Coronary artery (tissue), 2 donors: ENCODE measurements at regions not wholly inside any gene's neighbourhood (a gene's known extent, or its start where the extent isn't known, plus 50 kb on each side); places are given as distances from the start of the nearest gene placed in this dataset.
"Not testable (repeated sequence)": the region's sequence is repeated elsewhere in the genome, so short reads cannot be mapped to it uniquely, and the experiment has no call there.

Source experiments
- DNase-seq: peaks from one replicate; pipeline ENCODE4 v3.0.0-alpha.2; 2017; ENCODE audit warnings: low spot score
- H3K27ac ChIP-seq, 2 donors: fragments of 200-600 bp; sonication (generic); one replicate each; pipeline ENCODE4 v1.5.1; 2016 to 2019
- H3K4me3 ChIP-seq: fragments of 200-600 bp; sonication (generic); 2 replicates; pipeline ENCODE4 v1.5.1; 2016; ENCODE audit warnings: mild to moderate bottlenecking, moderate library complexity
- TF ChIP-seq, protein P1 (sequence below): fragments of 200-600 bp; sonication (generic); IDR thresholded peaks from one replicate; pipeline ENCODE4 v1.5.1; 2019; ENCODE audit warnings: antibody characterized with exemption

DNA sequence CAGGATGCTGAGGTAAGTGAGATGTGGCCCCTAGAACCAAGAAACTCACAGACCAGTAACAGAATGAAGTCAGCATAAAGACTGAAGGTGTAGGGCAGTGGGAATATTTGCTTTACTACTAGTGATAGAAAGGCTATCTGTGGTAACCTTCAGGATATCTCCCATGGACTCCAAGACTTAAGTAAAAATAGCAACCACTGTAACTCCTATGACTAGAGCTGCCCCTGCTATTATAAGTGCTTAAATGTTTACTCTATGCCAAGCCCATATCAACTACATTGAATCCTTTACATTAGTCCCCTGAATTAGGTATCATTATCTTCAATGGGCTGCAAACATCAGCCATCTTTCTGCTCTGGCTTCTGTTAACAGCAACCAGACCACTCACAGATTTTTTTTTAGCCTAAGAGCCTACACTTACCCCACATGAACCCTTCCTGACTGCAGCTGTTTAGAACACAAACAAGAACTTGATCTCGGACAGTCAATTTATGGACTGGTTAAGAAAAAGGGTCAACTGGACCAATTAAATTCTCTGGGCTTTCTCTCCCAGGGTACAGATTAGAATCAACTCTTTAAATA lies 335.1 kb upstream of the API5 start:
- TF ChIP-seq, protein P1, sequence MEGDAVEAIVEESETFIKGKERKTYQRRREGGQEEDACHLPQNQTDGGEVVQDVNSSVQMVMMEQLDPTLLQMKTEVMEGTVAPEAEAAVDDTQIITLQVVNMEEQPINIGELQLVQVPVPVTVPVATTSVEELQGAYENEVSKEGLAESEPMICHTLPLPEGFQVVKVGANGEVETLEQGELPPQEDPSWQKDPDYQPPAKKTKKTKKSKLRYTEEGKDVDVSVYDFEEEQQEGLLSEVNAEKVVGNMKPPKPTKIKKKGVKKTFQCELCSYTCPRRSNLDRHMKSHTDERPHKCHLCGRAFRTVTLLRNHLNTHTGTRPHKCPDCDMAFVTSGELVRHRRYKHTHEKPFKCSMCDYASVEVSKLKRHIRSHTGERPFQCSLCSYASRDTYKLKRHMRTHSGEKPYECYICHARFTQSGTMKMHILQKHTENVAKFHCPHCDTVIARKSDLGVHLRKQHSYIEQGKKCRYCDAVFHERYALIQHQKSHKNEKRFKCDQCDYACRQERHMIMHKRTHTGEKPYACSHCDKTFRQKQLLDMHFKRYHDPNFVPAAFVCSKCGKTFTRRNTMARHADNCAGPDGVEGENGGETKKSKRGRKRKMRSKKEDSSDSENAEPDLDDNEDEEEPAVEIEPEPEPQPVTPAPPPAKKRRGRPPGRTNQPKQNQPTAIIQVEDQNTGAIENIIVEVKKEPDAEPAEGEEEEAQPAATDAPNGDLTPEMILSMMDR = no peak
- no peak for DNase-seq
- no peak overlapping the region for H3K27ac ChIP-seq
- no peak overlapping the region for H3K4me3 ChIP-seq

DNA sequence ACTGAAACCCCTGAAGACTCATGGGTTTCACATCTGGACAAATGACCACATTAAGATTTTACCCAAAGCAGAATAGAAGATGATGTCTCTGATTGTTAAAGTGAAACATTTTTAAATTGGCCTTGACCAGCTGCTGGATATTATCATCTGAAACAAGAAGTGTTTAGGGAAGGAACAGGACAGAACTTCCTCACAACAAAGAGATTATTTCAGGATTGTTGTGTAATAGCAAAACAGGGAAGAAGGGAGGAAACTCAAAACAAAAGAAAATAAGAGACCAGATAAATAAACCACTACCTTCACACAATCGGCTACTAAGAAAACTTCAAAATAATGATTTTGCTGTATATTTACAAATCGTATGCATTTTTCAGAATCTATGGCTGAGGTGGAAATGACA lies 319.2 kb upstream of the API5 start:
- Histone ChIP-seq H3K4me3 (no peak overlapping the region), H3K27ac (no peak overlapping the region)
- no peak for DNase-seq
- TF ChIP-seq, protein P1 = no peak

DNA sequence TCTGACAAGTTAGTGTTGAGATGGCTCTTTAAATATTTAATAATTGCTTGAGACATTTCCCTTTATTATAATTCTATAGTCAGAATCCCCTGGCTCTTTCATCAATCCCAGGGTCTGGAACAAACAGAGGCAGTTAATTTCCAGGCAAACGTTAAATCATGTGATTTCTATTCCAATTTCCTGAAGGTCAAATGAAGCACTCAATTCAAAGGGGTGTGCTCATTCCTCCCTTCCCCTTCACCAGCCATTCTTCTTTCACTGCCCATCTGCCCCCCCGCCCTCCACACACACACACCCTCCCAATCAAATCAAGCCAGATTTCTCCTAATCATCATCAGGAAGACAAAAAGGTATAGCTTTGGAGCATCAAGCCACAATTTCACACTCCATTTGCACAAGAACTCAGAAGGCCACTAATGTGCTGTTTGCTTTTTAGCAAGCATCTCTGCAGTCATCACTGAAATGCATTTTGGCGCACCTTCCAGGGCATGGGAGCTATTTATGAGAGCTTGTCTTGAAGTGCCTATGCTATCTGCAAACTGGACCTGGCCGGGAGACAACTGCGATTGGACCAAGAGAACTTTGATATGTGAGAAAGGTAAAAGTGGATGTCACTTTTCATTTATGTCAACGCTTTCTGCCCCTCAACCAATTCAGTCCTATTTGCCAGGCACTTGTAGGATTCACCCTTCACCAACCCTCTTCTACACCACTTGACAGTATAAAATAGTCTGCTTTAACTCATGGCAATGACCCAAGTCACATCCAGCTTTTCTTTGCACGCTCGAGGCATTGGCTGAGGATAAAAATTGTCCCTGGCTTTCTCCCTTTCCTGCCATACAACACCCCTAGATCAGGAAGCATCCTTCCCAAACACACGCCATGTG lies 315.1 kb upstream of the API5 start:
- no peak for DNase-seq
- Histone ChIP-seq H3K4me3 (no peak overlapping the region), H3K27ac (no peak overlapping the region)
- TF ChIP-seq, protein P1 = no peak

DNA sequence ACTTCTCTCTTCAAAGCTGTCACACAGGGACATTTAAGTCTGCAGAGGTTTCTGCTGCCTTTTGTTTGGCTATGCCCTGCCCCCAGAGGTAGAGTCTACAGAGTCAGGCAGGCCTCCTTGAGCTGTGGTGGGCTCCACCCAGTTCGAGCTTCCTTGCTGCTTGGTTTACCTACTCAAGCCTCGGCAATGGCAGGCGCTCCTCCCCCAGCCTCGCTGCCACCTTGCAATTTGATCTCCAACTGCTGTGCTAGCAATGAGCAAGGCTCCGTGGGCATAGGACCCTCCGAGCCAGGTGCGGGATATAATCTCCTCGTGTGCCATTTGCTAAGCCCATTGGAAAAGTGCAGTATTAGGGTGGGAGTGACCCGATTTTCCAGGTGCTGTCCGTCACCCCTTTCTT lies 306.9 kb upstream of the API5 start:
- H3K4me3 ChIP-seq, H3K27ac ChIP-seq, DNase-seq: not testable (repeated sequence)

DNA sequence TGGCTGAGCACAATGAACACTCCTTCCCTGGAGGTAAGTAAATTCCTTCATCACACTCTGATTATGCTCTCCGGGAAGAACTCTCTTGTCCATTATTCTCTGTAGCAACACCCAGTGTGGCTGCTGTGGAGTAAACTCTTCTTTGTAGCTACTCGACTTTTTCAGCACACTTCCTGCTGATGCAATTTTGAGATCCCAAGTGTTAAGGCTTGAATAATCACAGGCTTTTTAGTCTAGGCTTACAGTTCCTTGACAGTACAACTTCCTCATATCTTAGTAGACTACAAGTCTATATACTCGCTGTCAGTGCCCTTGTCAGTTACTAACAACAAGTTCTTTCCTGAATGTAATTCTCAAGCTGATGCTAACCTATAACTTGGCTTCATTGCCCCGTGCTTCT lies 301.8 kb upstream of the API5 start:
- no peak for DNase-seq
- H3K4me3 ChIP-seq = no peak overlapping the region
- H3K27ac ChIP-seq = no peak overlapping the region
- TF ChIP-seq, protein P1 = no peak

DNA sequence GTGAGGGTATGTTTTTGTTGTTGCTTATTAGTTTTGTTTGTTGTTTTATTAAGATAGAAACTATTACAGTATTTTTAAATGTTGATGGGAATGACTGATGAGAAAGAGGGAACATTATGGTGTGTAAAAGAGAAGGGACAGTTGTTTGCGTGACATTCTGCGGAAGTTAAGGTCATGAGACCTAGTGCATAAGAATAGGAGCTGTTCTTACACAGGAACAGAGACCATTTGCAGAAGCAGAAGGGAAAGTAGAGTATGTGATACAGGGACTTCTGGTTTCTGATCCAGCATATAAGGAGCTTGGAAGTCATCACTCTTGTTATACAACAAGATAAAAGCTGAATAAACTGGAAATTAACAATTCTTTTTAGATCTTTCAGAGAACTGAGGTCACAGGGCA lies 299.2 kb upstream of the API5 start:
- Histone ChIP-seq H3K4me3 (no peak overlapping the region), H3K27ac (no peak overlapping the region)
- no peak for DNase-seq
- TF ChIP-seq, protein P1 = no peak

DNA sequence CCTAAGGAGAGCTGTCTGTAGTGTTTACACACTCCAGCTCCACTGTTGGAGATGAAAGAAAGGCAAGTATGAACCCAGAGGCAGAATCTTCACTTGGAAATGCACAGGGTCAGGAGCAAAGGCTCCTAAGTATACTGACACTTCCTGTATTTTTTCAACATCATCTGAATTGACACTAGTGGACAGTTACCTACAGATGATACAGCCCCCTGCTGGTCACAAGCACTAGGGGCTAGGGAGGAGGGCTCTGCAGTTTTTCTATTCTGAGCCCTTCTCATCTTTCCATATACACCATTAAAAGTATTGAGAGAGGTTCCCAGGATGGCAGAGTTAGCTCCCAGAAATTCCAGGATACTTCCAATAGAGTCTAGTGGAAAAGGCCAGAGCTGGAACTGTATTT lies 290.3 kb upstream of the API5 start:
- no peak for DNase-seq
- Histone ChIP-seq H3K27ac (no peak overlapping the region), H3K4me3 (no peak overlapping the region)
- TF ChIP-seq, protein P1 = no peak
